Central memory CD8-positive, alpha-beta T cell (primary cell): ENCODE measurements at regions not wholly inside any gene's neighbourhood (a gene's known extent, or its start where the extent isn't known, plus 50 kb on each side); places are given as distances from the start of the nearest gene placed in this dataset.

Experiments used
- ATAC-seq: fragments of 150-1000 bp; cut with Tn5 transposase; replicated peaks from 2 replicates; pipeline ENCODE4 v1.10.0; 2022; ENCODE audit warnings: mild to moderate bottlenecking, moderate FRiP score, moderate number of reproducible peaks; ENCODE audit not compliant: poor library complexity, severe bottlenecking; ENCODE audit errors: extremely low read depth
- DNase-seq, 2 donors: peaks; one replicate each; pipeline ENCODE4 v3.0.0; 2021; ENCODE audit warnings: low spot score in 2 of 2
- H3K27ac Mint-ChIP-seq: one replicate; pipeline ENCODE4 v1.8.0; 2022; ENCODE audit warnings: low read depth, mild to moderate bottlenecking, moderate library complexity, mixed read lengths
- H3K27me3 Mint-ChIP-seq: one replicate; pipeline ENCODE4 v1.8.0; 2022; ENCODE audit warnings: mixed read lengths
- H3K36me3 Mint-ChIP-seq: one replicate; pipeline ENCODE4 v1.8.0; 2022; ENCODE audit warnings: mild to moderate bottlenecking, moderate library complexity, mixed read lengths; ENCODE audit not compliant: insufficient read depth
- H3K4me1 Mint-ChIP-seq: one replicate; pipeline ENCODE4 v1.8.0; 2022; ENCODE audit warnings: mixed read lengths
- H3K4me3 Mint-ChIP-seq: one replicate; pipeline ENCODE4 v1.8.0; 2022; ENCODE audit warnings: mild to moderate bottlenecking, moderate library complexity, mixed read lengths
- H3K9me3 Mint-ChIP-seq: one replicate; pipeline ENCODE4 v1.8.0; 2022; ENCODE audit warnings: mixed read lengths

DNA sequence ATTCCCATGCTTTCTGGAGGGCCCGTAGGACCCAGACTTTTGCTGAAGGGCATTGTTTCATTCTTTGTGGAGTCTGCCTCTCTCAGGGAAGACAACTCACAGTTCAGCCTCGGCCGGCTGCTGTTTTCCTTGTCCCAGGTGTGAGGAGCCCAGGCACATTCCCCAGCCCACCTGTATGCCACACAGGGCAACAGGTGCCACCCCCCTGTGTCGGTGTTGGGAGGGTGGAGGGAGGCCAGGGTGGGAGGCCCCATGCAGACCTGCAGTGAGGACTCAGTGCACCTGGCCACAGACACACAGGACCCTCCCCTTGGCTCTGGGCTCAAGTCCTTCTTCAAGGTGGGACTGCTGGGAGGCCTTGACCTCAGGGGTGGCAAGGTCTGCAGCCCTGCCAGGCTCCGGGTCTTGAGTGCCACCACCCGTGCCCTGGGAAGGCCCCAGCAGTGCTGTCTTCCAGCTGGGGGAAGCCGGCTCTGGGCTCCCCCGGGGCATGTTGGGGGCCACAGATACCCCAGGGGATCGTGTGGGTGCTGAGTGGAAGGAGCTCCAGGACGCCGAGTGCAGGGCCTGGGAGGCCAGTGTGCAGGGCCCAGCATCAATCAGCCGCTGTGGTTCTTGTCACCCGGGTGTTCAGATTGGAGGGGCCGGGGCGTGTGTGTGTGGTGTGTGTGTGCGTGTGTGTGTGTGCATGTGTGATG is 1286.1 kb downstream of the BRD1 start:
- H3K27ac Mint-ChIP-seq, result no peak overlapping the region
- peaks cover 5% of the 10 kb centered on the region for H3K9me3 Mint-ChIP-seq
- no peak for ATAC-seq
- DNase-seq, result no peak
- H3K27me3 Mint-ChIP-seq, result peaks cover 7% of the 10 kb centered on the region
- no peaks in the 10 kb centered on the region for H3K4me1 Mint-ChIP-seq
- no peak overlapping the region for H3K4me3 Mint-ChIP-seq
- H3K36me3 Mint-ChIP-seq, result no peaks in the 10 kb centered on the region

- H3K4me1 Mint-ChIP-seq, result no peaks in the 10 kb centered on the region
- H3K27me3 Mint-ChIP-seq, result peaks cover 7% of the 10 kb centered on the region
- H3K4me3 Mint-ChIP-seq, result no peak overlapping the region
- no peak for ATAC-seq
- DNase-seq, result no peak
- no peak overlapping the region for H3K27ac Mint-ChIP-seq
- peaks cover 5% of the 10 kb centered on the region for H3K9me3 Mint-ChIP-seq
- no peaks in the 10 kb centered on the region for H3K36me3 Mint-ChIP-seq
Observed at GRCh38 chr22:48539261-48539660, 1288.4 kb downstream of the BRD1 start.

GRCh38 chr22:48538291-48538820 is 1289.3 kb downstream of the BRD1 start:
- peaks cover 7% of the 10 kb centered on the region for H3K27me3 Mint-ChIP-seq
- H3K36me3 Mint-ChIP-seq, result no peaks in the 10 kb centered on the region
- H3K9me3 Mint-ChIP-seq, result peaks cover 5% of the 10 kb centered on the region
- no peak overlapping the region for H3K4me3 Mint-ChIP-seq
- H3K4me1 Mint-ChIP-seq, result no peaks in the 10 kb centered on the region
- DNase-seq, result no peak
- no peak overlapping the region for H3K27ac Mint-ChIP-seq
- no peak for ATAC-seq

DNA sequence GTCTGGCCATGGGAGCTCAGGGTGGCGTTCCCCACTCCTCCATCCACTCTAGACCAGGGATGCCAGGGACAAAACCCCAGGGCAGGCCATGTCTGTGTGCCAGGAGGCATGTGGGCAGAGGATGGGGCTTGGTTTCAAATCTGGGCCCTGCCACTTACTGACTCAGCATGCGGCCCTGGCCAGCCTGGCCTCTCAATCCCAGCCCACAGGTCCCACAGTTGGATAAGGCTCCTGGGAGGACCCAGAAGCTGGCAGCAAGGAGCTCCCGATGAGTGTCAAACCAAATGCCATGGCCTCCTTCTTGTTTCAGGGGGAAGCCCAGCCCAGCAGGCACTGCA is 1290.4 kb downstream of the BRD1 start:
- Mint-ChIP-seq H3K27ac (no peak overlapping the region), H3K36me3 (no peaks in the 10 kb centered on the region), H3K4me1 (no peaks in the 10 kb centered on the region), H3K9me3 (peaks cover 5% of the 10 kb centered on the region), H3K4me3 (no peak overlapping the region), H3K27me3 (peaks cover 7% of the 10 kb centered on the region)
- ATAC-seq, result no peak
- DNase-seq, result no peak

GRCh38 chr22:48536541-48537342 is 1290.9 kb downstream of the BRD1 start:
- H3K36me3 Mint-ChIP-seq, result no peaks in the 10 kb centered on the region
- ATAC-seq, result no peak
- no peak overlapping the region for H3K27ac Mint-ChIP-seq
- H3K4me1 Mint-ChIP-seq, result no peaks in the 10 kb centered on the region
- H3K27me3 Mint-ChIP-seq, result peaks cover 7% of the 10 kb centered on the region
- no peak overlapping the region for H3K4me3 Mint-ChIP-seq
- DNase-seq, result no peak
- H3K9me3 Mint-ChIP-seq, result no peaks in the 10 kb centered on the region

GRCh38 chr22:48535868-48536540 is 1291.7 kb downstream of the BRD1 start:
- Mint-ChIP-seq H3K36me3 (no peaks in the 10 kb centered on the region), H3K4me3 (no peak overlapping the region), H3K27ac (no peak overlapping the region), H3K27me3 (peaks cover 7% of the 10 kb centered on the region), H3K4me1 (no peaks in the 10 kb centered on the region), H3K9me3 (no peaks in the 10 kb centered on the region)
- DNase-seq (no peak), ATAC-seq (no peak)

GRCh38 chr22:48534395-48534958 is 1293.2 kb downstream of the BRD1 start:
- Mint-ChIP-seq H3K4me3 (no peak overlapping the region), H3K27me3 (peaks cover 5% of the 10 kb centered on the region), H3K27ac (no peak overlapping the region), H3K36me3 (no peaks in the 10 kb centered on the region), H3K9me3 (no peaks in the 10 kb centered on the region), H3K4me1 (no peaks in the 10 kb centered on the region)
- DNase-seq (no peak), ATAC-seq (no peak)

- Mint-ChIP-seq H3K36me3 (no peaks in the 10 kb centered on the region), H3K4me1 (no peaks in the 10 kb centered on the region), H3K9me3 (no peaks in the 10 kb centered on the region), H3K27ac (no peak overlapping the region), H3K27me3 (no peaks in the 10 kb centered on the region), H3K4me3 (no peak overlapping the region)
- no peak for DNase-seq
- no peak for ATAC-seq
Observed at GRCh38 chr22:48532986-48533385, 1294.7 kb downstream of the BRD1 start.

DNA sequence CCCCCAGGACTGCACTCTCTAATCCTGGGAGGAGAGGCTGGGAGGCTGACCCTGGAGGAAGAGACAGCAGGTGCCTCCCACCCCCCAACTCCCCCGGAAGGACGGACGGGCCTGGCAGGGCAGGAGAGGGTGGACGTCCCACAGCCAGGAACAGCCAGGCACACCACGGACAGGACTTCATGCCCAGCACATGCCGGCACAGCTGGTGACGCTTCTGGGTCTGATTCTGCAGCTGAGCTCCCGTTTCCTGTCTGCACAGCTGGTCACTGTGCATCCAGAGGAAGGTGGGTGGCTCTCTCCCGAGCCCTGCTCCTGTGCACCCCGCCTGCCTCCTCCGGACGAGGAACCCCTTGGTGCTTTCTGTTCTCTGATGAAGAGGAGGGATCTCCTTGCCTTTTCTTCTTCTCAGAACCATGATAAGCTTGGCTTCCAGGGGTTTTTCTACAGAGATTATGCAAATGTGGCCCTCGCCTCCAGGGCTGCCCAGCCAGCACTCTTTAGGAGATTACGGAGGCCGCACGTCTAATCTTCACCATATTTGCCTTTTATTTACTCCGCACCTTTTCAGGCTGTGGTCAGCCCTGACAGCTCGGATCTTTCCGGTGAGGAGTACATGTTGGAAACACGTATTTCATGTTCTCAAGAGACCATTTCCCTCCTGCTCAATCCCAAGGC is 1295.8 kb downstream of the BRD1 start:
- Mint-ChIP-seq H3K36me3 (no peaks in the 10 kb centered on the region), H3K27ac (no peak overlapping the region), H3K4me3 (no peak overlapping the region), H3K4me1 (no peaks in the 10 kb centered on the region), H3K9me3 (no peaks in the 10 kb centered on the region), H3K27me3 (no peaks in the 10 kb centered on the region)
- ATAC-seq (no peak), DNase-seq (no peak)

DNA sequence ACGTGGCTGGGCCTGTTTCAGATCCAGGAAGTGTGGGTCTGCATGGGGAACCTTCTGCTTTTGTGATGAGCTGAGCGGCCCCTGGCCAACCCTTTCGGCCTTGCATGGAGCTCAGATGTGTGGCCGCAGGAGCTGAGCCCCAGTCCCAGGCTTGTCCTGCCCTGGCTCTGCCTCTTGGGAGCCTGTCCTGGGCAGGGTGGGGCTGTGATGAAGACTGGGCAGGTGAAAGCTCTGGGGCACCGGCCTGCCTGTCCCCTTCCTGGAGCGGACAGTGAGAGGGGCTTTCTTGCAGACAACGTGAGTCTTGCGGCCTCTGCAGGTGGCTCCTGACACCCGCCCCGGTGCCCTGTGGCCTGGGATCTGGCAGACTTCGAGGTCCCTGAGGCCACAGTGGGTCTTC is 1296.6 kb downstream of the BRD1 start:
- H3K9me3 Mint-ChIP-seq, result no peaks in the 10 kb centered on the region
- no peak overlapping the region for H3K4me3 Mint-ChIP-seq

DNA sequence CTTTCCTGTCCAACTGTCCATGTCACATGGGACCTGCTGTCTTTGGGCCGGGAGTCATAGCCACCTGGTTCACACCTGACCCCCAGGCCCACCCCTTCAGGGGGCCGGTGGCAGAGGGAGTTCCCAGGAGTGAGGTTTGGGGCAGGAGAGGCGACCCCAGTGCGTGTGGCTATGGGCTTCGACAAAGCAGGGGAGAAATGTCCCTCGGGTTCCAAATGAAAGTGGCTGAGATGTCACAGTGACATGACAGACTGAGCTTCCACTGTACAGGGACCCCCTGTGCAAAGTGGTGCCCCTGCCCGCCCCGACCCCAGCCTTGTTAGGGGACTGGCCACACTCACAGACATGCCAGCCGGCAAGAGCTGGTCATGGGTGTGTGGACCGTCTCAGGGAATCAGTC is 1297.0 kb downstream of the BRD1 start:
- H3K27ac Mint-ChIP-seq, result no peak overlapping the region
- H3K9me3 Mint-ChIP-seq, result no peaks in the 10 kb centered on the region
- ATAC-seq, result no peak
- H3K4me1 Mint-ChIP-seq, result no peaks in the 10 kb centered on the region
- no peak overlapping the region for H3K4me3 Mint-ChIP-seq
- H3K27me3 Mint-ChIP-seq, result peaks cover 9% of the 10 kb centered on the region
- no peaks in the 10 kb centered on the region for H3K36me3 Mint-ChIP-seq
- DNase-seq, result no peak

More for the DNA sequence above, 1296.6 kb downstream of the BRD1 start:
- Mint-ChIP-seq H3K27me3 (peaks cover 4% of the 10 kb centered on the region), H3K36me3 (no peaks in the 10 kb centered on the region), H3K27ac (no peak overlapping the region), H3K4me1 (no peaks in the 10 kb centered on the region)
- ATAC-seq (no peak), DNase-seq (no peak)

DNA sequence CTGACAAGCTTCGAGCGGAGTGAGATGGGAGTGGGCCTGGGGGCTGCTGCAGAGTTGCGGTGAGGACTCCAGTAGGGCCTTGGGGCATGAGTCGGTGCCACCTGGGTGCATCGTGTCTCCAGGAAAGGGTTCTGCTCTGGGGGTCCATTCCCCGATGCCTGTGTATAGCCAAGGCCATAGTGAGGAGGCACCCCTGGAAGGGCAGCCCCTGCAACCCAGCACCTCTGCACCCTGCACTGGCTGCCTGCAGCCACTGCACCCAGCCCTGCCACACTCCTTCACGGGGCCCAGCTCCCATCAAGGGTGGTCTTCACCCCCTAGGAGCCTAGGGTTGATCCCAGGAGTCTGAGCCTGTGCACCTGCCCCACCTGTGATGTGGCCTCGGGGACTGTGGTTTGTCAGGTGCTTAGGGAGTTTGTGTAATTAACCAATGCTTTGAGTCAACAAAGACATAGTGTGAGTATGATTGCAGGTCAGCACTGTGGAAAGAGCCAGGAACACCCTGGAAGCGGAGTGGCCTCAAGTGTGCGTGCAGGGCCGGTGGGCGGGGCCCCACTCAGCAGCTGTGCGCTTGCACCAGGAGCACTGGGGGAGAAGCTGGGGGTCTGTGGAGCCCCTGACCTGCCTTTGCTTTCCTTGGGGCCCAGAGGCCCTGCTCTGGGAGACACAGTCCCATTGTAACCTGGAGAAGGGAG is 1299.3 kb downstream of the BRD1 start:
- no peak overlapping the region for H3K27ac Mint-ChIP-seq
- H3K27me3 Mint-ChIP-seq, result peaks cover 21% of the 10 kb centered on the region
- no peaks in the 10 kb centered on the region for H3K9me3 Mint-ChIP-seq
- H3K36me3 Mint-ChIP-seq, result no peaks in the 10 kb centered on the region
- no peak overlapping the region for H3K4me3 Mint-ChIP-seq
- ATAC-seq, result no peak
- DNase-seq, result no peak
- H3K4me1 Mint-ChIP-seq, result no peaks in the 10 kb centered on the region
